SJCRH30 (cell line): ENCODE measurements at regions not wholly inside any gene's neighbourhood (a gene's known extent, or its start where the extent isn't known, plus 50 kb on each side); places are given as distances from the start of the nearest gene placed in this dataset.
"Not testable (repeated sequence)": the region's sequence is repeated elsewhere in the genome, so short reads cannot be mapped to it uniquely, and the experiment has no call there.

Experiments used
- DNase-seq, 2 experiments: peaks; one replicate each; pipeline ENCODE4 v3.0.0-alpha.2; 2015 to 2020
- H3K27ac ChIP-seq: fragments of 250-450 bp; sonication (Bioruptor Pico); 2 replicates; pipeline ENCODE4 v1.5.1; 2020; ENCODE audit warnings: mild to moderate bottlenecking, moderate library complexity
- H3K27me3 ChIP-seq: fragments of 250-450 bp; sonication (Bioruptor Pico); 2 replicates; pipeline ENCODE4 v1.5.1; 2020; ENCODE audit warnings: mild to moderate bottlenecking, moderate library complexity
- H3K36me3 ChIP-seq: fragments of 250-450 bp; sonication (Bioruptor Pico); 2 replicates; pipeline ENCODE4 v1.5.1; 2020; ENCODE audit warnings: mild to moderate bottlenecking, moderate library complexity
- H3K4me1 ChIP-seq: fragments of 250-450 bp; sonication (Bioruptor Pico); 2 replicates; pipeline ENCODE4 v1.5.1; 2020; ENCODE audit warnings: mild to moderate bottlenecking, moderate library complexity
- H3K4me3 ChIP-seq: fragments of 250-450 bp; sonication (Bioruptor Pico); 2 replicates; pipeline ENCODE4 v1.5.1; 2020; ENCODE audit warnings: mild to moderate bottlenecking, moderate library complexity
- H3K9me3 ChIP-seq: fragments of 250-450 bp; sonication (Bioruptor Pico); replicated peaks from 2 replicates; pipeline ENCODE4 v1.5.1; 2020; ENCODE audit warnings: mild to moderate bottlenecking, moderate library complexity

- no peak for DNase-seq
- no peak overlapping the region for H3K4me3 ChIP-seq
- H3K9me3 ChIP-seq: no peaks in the 10 kb centered on the region
- H3K27ac ChIP-seq: no peak overlapping the region
- no peaks in the 10 kb centered on the region for H3K36me3 ChIP-seq
- no peaks in the 10 kb centered on the region for H3K27me3 ChIP-seq
- no peaks in the 10 kb centered on the region for H3K4me1 ChIP-seq
These were observed 56.3 kb upstream of the PRDM9 start for GRCh38 chr5:23451156-23451555.

- Histone ChIP-seq H3K4me3 (no peak overlapping the region), H3K27ac (no peak overlapping the region), H3K9me3 (no peaks in the 10 kb centered on the region), H3K4me1 (no peaks in the 10 kb centered on the region), H3K36me3 (no peaks in the 10 kb centered on the region), H3K27me3 (no peaks in the 10 kb centered on the region)
- DNase-seq: no peak
These were observed 57.2 kb upstream of the PRDM9 start for GRCh38 chr5:23450187-23450586.

- H3K9me3 ChIP-seq: no peaks in the 10 kb centered on the region
- no peak overlapping the region for H3K4me3 ChIP-seq
- H3K27me3 ChIP-seq: no peaks in the 10 kb centered on the region
- H3K4me1 ChIP-seq: no peaks in the 10 kb centered on the region
- H3K36me3 ChIP-seq: no peaks in the 10 kb centered on the region
- no peak for DNase-seq
- H3K27ac ChIP-seq: no peak overlapping the region
These were observed 58.8 kb upstream of the PRDM9 start for GRCh38 chr5:23448627-23449026.

GRCh38 chr5:23446424-23446823, 61.0 kb upstream of the PRDM9 start:
- DNase-seq: peak in 1 of 2 experiments; percentile 1
- no peak overlapping the region for H3K27ac ChIP-seq
- H3K36me3 ChIP-seq: no peaks in the 10 kb centered on the region
- no peaks in the 10 kb centered on the region for H3K27me3 ChIP-seq
- H3K9me3 ChIP-seq: no peaks in the 10 kb centered on the region
- no peaks in the 10 kb centered on the region for H3K4me1 ChIP-seq
- no peak overlapping the region for H3K4me3 ChIP-seq

- Histone ChIP-seq H3K4me3 (no peak overlapping the region), H3K9me3 (no peaks in the 10 kb centered on the region), H3K27me3 (no peaks in the 10 kb centered on the region), H3K4me1 (no peaks in the 10 kb centered on the region), H3K36me3 (no peaks in the 10 kb centered on the region), H3K27ac (no peak overlapping the region)
- no peak for DNase-seq
These were observed 61.8 kb upstream of the PRDM9 start for GRCh38 chr5:23445573-23445972.

- Histone ChIP-seq H3K4me1 (no peaks in the 10 kb centered on the region), H3K4me3 (no peak overlapping the region), H3K36me3 (no peaks in the 10 kb centered on the region), H3K9me3 (no peaks in the 10 kb centered on the region), H3K27me3 (no peaks in the 10 kb centered on the region), H3K27ac (no peak overlapping the region)
- no peak for DNase-seq
These were observed 66.7 kb upstream of the PRDM9 start for GRCh38 chr5:23440703-23441102.

- H3K4me3 ChIP-seq: no peak overlapping the region
- no peaks in the 10 kb centered on the region for H3K27me3 ChIP-seq
- H3K36me3 ChIP-seq: no peaks in the 10 kb centered on the region
- no peak overlapping the region for H3K27ac ChIP-seq
- DNase-seq: peak; percentile 6 to 27
- no peaks in the 10 kb centered on the region for H3K4me1 ChIP-seq
- no peaks in the 10 kb centered on the region for H3K9me3 ChIP-seq
These were observed 70.4 kb upstream of the PRDM9 start for GRCh38 chr5:23437011-23437410.

- H3K9me3 ChIP-seq: no peaks in the 10 kb centered on the region
- DNase-seq: no peak
- no peak overlapping the region for H3K4me3 ChIP-seq
- H3K36me3 ChIP-seq: no peaks in the 10 kb centered on the region
- no peaks in the 10 kb centered on the region for H3K27me3 ChIP-seq
- H3K4me1 ChIP-seq: no peaks in the 10 kb centered on the region
- no peak overlapping the region for H3K27ac ChIP-seq
These were observed 73.7 kb upstream of the PRDM9 start for GRCh38 chr5:23433534-23434315.

- no peak for DNase-seq
- Histone ChIP-seq H3K36me3 (no peaks in the 10 kb centered on the region), H3K4me1 (no peaks in the 10 kb centered on the region), H3K4me3 (no peak overlapping the region), H3K27ac (no peak overlapping the region), H3K27me3 (no peaks in the 10 kb centered on the region), H3K9me3 (no peaks in the 10 kb centered on the region)
These were observed 78.7 kb upstream of the PRDM9 start for GRCh38 chr5:23428705-23429104.

- not testable (repeated sequence) for DNase-seq, H3K27me3 ChIP-seq, H3K9me3 ChIP-seq, H3K36me3 ChIP-seq, H3K4me1 ChIP-seq, H3K27ac ChIP-seq, H3K4me3 ChIP-seq
These were observed 87.2 kb upstream of the PRDM9 start for GRCh38 chr5:23420214-23420613.

- H3K27me3 ChIP-seq: no peaks in the 10 kb centered on the region
- no peak for DNase-seq
- no peak overlapping the region for H3K4me3 ChIP-seq
- no peaks in the 10 kb centered on the region for H3K4me1 ChIP-seq
- H3K36me3 ChIP-seq: no peaks in the 10 kb centered on the region
- H3K9me3 ChIP-seq: no peaks in the 10 kb centered on the region
- H3K27ac ChIP-seq: no peak overlapping the region
These were observed 88.3 kb upstream of the PRDM9 start for GRCh38 chr5:23419115-23419514.

GRCh38 chr5:23412515-23412914, 94.9 kb upstream of the PRDM9 start:
- Histone ChIP-seq H3K36me3 (no peaks in the 10 kb centered on the region), H3K4me3 (no peak overlapping the region), H3K27me3 (no peaks in the 10 kb centered on the region), H3K27ac (no peak overlapping the region), H3K9me3 (no peaks in the 10 kb centered on the region), H3K4me1 (no peaks in the 10 kb centered on the region)
- DNase-seq: no peak

- no peaks in the 10 kb centered on the region for H3K4me1 ChIP-seq
- H3K27me3 ChIP-seq: no peaks in the 10 kb centered on the region
- H3K36me3 ChIP-seq: no peaks in the 10 kb centered on the region
- no peak overlapping the region for H3K27ac ChIP-seq
- DNase-seq: no peak
- no peak overlapping the region for H3K4me3 ChIP-seq
- no peaks in the 10 kb centered on the region for H3K9me3 ChIP-seq
These were observed 95.4 kb upstream of the PRDM9 start for GRCh38 chr5:23411994-23412393.

GRCh38 chr5:23411200-23411599, 96.2 kb upstream of the PRDM9 start:
- Histone ChIP-seq H3K27ac (no peak overlapping the region), H3K4me1 (no peaks in the 10 kb centered on the region), H3K36me3 (no peaks in the 10 kb centered on the region), H3K9me3 (no peaks in the 10 kb centered on the region), H3K4me3 (no peak overlapping the region), H3K27me3 (no peaks in the 10 kb centered on the region)
- DNase-seq: no peak

GRCh38 chr5:23410775-23411174, 96.6 kb upstream of the PRDM9 start:
- H3K4me3 ChIP-seq, H3K36me3 ChIP-seq, H3K27ac ChIP-seq, H3K27me3 ChIP-seq, H3K4me1 ChIP-seq, DNase-seq, H3K9me3 ChIP-seq: not testable (repeated sequence)

GRCh38 chr5:23405316-23406068, 101.9 kb upstream of the PRDM9 start:
- Histone ChIP-seq H3K27ac (no peak overlapping the region), H3K9me3 (no peaks in the 10 kb centered on the region), H3K36me3 (no peaks in the 10 kb centered on the region), H3K4me1 (no peaks in the 10 kb centered on the region), H3K4me3 (no peak overlapping the region), H3K27me3 (no peaks in the 10 kb centered on the region)
- no peak for DNase-seq
